ENCODE measurements at regions not wholly inside any gene's neighbourhood (a gene's known extent, or its start where the extent isn't known, plus 50 kb on each side); places are given as distances from the start of the nearest gene placed in this dataset.

DNA sequence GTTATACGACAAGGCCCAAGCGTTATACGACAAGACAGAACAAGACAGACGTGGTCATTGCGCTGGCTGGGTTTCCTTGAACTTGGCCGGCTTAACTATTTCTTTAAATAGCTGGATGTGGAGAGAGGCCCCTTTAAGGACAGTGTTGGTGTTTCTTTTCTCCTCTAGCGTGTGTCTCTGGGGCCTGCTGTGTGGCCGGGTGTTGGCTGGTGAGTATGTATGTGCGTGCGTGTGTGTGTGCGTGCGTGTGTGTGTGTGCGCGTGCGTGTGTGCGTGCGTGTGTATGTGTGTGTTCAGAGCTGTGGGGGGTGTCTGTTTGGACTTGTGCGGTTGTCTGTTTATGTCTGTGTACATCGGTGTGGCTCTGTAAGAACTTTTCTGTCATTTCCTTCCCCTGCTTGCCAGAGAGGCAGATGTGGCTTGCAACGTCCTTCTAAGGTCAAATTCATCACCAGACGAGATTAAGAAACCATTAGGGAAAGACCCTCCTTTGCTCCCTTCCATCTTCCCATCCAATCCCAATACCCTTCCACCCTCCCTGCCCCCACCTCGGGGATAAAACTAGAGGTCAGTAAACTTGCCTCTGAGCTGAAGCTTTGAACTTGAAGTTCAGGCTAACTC lies 78.6 kb upstream of the TBX3 start:
- no peak for TF ChIP-seq POLR2AphosphoS5 (IDR thresholded peaks at IDR 0.05; ENCODE audit: low read depth, low read length)
- no peak for TF ChIP-seq ZNF274 (IDR thresholded peaks at IDR 0.05; ENCODE audit: borderline replicate concordance, extremely low read depth, low read length)
- TF ChIP-seq EP300 (IDR thresholded peaks at IDR 0.05; ENCODE audit: borderline replicate concordance in 1 of 2, low read depth in 2 of 2, low read length in 2 of 2) = no peak
- no peak for TF ChIP-seq RNF2 (IDR thresholded peaks at IDR 0.05; ENCODE audit: borderline replicate concordance, low read depth, low read length, missing control alignments, poor library complexity, severe bottlenecking)
- no peak for TF ChIP-seq BCL11A (IDR thresholded peaks at IDR 0.05; ENCODE audit: low read depth in 2 of 2, low read length in 2 of 2)
- no peak for TF ChIP-seq POU5F1 (IDR thresholded peaks at IDR 0.05; ENCODE audit: low read depth, low read length)

Data from H1 (cell line).